Parathyroid adenoma (tissue), 2 donors: ENCODE measurements at regions not wholly inside any gene's neighbourhood (a gene's known extent, or its start where the extent isn't known, plus 50 kb on each side); places are given as distances from the start of the nearest gene placed in this dataset.
"Not testable (repeated sequence)": the region's sequence is repeated elsewhere in the genome, so short reads cannot be mapped to it uniquely, and the experiment has no call there.

Experiments
- H2AFZ ChIP-seq: fragments of 300-600 bp; sonication (generic); one replicate; pipeline ENCODE4 v1.7.0; 2017; ENCODE audit warnings: antibody characterized with exemption, mild to moderate bottlenecking
- H3K27ac ChIP-seq: fragments of 300-600 bp; sonication (generic); one replicate; pipeline ENCODE4 v1.7.0; 2017
- H3K27me3 ChIP-seq: fragments of 300-600 bp; sonication (generic); one replicate; pipeline ENCODE4 v1.7.0; 2017; ENCODE audit warnings: low read length; ENCODE audit not compliant: control insufficient read depth, insufficient read depth
- H3K36me3 ChIP-seq: fragments of 300-600 bp; sonication (generic); one replicate; pipeline ENCODE4 v1.7.0; 2017; ENCODE audit warnings: low read length; ENCODE audit not compliant: control insufficient read depth, insufficient read depth
- H3K4me1 ChIP-seq: fragments of 300-600 bp; sonication (generic); one replicate; pipeline ENCODE4 v1.7.0; 2017; ENCODE audit warnings: control low read depth
- H3K4me2 ChIP-seq: fragments of 300-600 bp; sonication (generic); one replicate; pipeline ENCODE4 v1.7.0; 2017; ENCODE audit warnings: low read length
- H3K4me3 ChIP-seq: fragments of 300-600 bp; sonication (generic); one replicate; pipeline ENCODE4 v1.7.0; 2017; ENCODE audit warnings: low read depth, low read length
- H3K79me2 ChIP-seq: fragments of 300-600 bp; sonication (generic); one replicate; pipeline ENCODE4 v1.7.0; 2017; ENCODE audit warnings: control low read depth
- H3K9ac ChIP-seq: fragments of 300-600 bp; sonication (generic); one replicate; pipeline ENCODE4 v1.7.0; 2017; ENCODE audit warnings: mild to moderate bottlenecking
- H3K9me3 ChIP-seq: fragments of 300-600 bp; sonication (generic); one replicate; pipeline ENCODE4 v1.7.0; 2017; ENCODE audit warnings: low read length; ENCODE audit not compliant: control insufficient read depth
- TF ChIP-seq, protein P1 (sequence below): fragments of 300-600 bp; sonication (generic); IDR thresholded peaks from one replicate; pipeline ENCODE4 v1.7.0; 2017; ENCODE audit warnings: antibody characterized with exemption, mild to moderate bottlenecking
- donor health status: primary hyperparathyroidism.

DNA sequence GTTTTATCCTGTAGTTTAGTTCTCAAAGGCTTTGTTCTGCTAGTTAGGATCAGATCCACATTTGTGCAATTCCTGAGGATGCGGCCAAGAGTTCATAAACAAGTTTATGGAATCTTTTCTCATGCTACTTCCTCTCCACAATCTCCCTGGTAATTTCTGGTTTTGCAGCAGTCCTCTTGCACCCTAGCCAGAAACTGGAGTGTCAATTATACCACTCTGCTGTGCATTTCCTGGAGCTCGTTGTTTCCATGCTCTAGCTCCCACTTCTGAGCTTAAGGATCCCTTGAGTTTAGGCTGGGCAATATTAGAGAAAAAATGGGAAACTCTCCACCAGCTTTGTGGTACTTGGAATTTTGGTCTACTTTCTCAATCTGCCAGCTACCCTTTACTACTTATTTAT, 474.7 kb downstream of the DIRAS2 start:
- TF ChIP-seq, protein P1, sequence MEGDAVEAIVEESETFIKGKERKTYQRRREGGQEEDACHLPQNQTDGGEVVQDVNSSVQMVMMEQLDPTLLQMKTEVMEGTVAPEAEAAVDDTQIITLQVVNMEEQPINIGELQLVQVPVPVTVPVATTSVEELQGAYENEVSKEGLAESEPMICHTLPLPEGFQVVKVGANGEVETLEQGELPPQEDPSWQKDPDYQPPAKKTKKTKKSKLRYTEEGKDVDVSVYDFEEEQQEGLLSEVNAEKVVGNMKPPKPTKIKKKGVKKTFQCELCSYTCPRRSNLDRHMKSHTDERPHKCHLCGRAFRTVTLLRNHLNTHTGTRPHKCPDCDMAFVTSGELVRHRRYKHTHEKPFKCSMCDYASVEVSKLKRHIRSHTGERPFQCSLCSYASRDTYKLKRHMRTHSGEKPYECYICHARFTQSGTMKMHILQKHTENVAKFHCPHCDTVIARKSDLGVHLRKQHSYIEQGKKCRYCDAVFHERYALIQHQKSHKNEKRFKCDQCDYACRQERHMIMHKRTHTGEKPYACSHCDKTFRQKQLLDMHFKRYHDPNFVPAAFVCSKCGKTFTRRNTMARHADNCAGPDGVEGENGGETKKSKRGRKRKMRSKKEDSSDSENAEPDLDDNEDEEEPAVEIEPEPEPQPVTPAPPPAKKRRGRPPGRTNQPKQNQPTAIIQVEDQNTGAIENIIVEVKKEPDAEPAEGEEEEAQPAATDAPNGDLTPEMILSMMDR = no peak
- Histone ChIP-seq H3K36me3 (no peaks in the 10 kb centered on the region), H3K9me3 (no peaks in the 10 kb centered on the region), H3K79me2 (no peaks in the 10 kb centered on the region), H3K9ac (no peak overlapping the region), H3K27me3 (no peaks in the 10 kb centered on the region), H3K27ac (no peak overlapping the region), H3K4me3 (no peak overlapping the region), H3K4me1 (no peaks in the 10 kb centered on the region), H3K4me2 (no peak overlapping the region), H2AFZ (no peak overlapping the region)

DNA sequence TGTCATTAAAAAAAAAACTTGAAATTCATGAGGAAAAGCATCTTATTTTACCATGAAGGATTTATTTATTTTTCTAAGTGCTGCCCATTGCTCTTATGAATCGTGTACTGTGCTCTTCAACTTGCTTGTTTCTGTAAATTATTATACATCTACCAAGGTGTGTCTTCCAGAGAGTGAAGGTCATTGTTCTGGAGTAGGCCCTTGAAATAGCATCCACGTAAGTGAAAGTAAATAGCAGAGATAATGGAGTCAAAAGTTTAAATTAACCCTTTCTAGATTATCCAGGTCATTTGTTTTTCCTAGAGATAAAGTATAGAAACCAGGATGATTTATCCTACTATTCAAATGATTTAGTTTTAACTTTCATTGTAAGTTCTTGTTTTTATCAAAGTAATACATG, 473.1 kb downstream of the DIRAS2 start:
- Histone ChIP-seq H3K4me2 (no peak overlapping the region), H3K9ac (no peak overlapping the region), H3K27me3 (no peaks in the 10 kb centered on the region), H3K4me3 (no peak overlapping the region), H3K27ac (no peak overlapping the region), H3K4me1 (no peaks in the 10 kb centered on the region), H3K36me3 (no peaks in the 10 kb centered on the region), H3K9me3 (no peaks in the 10 kb centered on the region), H2AFZ (no peak overlapping the region), H3K79me2 (no peaks in the 10 kb centered on the region)
- TF ChIP-seq, protein P1 = no peak

DNA sequence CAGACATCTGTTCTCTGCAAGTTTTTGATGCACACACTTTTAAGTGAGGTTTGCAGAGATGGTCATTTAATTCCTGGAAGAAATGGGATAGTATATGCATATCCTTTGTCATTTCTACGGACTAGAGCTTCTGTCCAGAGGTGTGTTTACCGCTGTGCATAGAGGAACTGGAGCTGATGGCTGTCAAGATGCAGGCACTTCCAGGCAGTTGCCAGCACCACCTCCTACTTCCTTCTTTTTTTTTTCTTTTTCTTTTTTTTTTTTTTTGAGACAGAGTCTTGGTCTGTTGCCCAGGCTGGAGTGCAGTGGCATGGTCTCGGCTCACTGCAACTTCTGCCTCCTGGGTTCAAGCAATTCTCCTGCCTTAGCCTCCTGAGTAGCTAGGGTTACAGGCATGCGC, 468.7 kb downstream of the DIRAS2 start:
- H2AFZ ChIP-seq, H3K4me3 ChIP-seq, H3K79me2 ChIP-seq: not testable (repeated sequence)

DNA sequence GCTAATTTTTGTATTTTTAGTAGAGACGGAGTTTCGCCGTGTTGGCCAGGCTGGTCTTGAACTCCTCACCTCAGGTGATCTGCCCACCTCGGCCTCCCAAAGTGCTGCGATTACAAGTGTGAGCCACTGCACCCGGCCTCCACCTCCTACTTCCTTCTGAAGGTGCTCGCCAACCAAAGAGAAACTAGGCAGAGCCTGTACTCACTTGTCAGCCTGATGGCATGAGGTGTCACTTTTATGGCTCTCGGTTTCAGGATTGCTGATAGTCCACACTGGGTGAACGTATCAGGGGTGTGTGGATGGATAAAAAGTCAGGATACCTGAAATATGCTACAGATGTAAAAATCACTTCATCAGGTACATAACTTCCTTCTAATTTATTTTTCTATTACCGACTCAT, 468.3 kb downstream of the DIRAS2 start:
- not testable (repeated sequence) for H3K36me3 ChIP-seq, H3K79me2 ChIP-seq, H3K4me3 ChIP-seq, H3K27me3 ChIP-seq, H3K27ac ChIP-seq, H3K9ac ChIP-seq, H3K4me1 ChIP-seq, H2AFZ ChIP-seq, H3K9me3 ChIP-seq, H3K4me2 ChIP-seq

More for the DNA sequence above, 468.7 kb downstream of the DIRAS2 start:
- not testable (repeated sequence) for H3K27me3 ChIP-seq, H3K36me3 ChIP-seq, H3K27ac ChIP-seq, H3K9me3 ChIP-seq, H3K4me2 ChIP-seq, H3K9ac ChIP-seq, H3K4me1 ChIP-seq

DNA sequence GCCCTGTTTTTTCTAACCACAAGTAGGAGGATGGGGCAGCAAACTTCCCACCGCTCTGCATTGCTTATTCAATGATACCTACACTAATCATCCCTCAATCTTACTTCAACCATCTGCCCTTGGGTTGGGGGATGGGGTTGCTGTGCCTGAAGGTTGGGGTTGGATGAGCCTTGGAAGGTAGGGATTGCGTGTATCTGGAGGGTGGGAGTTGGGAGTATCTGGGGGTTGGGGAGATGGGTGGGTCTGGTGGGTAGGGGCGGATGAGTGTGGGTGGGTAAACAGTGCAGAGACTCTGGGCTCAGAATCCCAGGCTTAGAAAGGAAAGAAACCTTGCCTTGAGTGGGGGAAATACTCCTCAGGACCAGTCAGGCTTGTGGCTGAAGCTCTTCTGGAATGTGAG, 467.4 kb downstream of the DIRAS2 start:
- no peak overlapping the region for H3K4me3 ChIP-seq
- H3K27ac ChIP-seq = no peak overlapping the region
- no peak overlapping the region for H2AFZ ChIP-seq
- H3K79me2 ChIP-seq = no peaks in the 10 kb centered on the region
- TF ChIP-seq, protein P1 = no peak
- H3K27me3 ChIP-seq = no peaks in the 10 kb centered on the region
- H3K4me1 ChIP-seq = no peaks in the 10 kb centered on the region
- H3K9ac ChIP-seq = no peak overlapping the region
- no peaks in the 10 kb centered on the region for H3K9me3 ChIP-seq
- no peak overlapping the region for H3K4me2 ChIP-seq
- no peaks in the 10 kb centered on the region for H3K36me3 ChIP-seq

DNA sequence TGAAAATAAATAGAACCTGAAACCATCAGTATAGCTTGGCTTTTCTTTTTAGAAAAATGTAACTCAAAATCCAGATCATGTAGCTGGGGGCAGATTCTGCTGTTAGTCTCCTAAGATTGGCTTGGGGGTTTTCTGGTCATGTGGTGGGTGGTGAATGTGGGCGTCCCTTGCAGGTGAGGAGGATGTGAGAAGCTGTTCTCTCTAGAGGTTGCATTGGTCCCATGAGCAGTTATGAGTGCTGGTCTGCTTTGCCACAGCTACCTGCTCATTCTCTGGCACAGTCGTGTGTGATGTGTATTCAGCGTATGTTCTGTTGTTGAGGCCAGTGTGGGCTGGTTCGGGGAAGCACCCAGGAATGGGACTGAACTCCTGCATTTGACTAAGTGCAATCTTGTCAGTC, 466.8 kb downstream of the DIRAS2 start:
- H3K27me3 ChIP-seq = no peaks in the 10 kb centered on the region
- no peak overlapping the region for H3K4me3 ChIP-seq
- no peak overlapping the region for H3K27ac ChIP-seq
- H3K36me3 ChIP-seq = no peaks in the 10 kb centered on the region
- TF ChIP-seq, protein P1 = no peak
- no peak overlapping the region for H2AFZ ChIP-seq
- H3K4me2 ChIP-seq = no peak overlapping the region
- H3K9me3 ChIP-seq = no peaks in the 10 kb centered on the region
- no peaks in the 10 kb centered on the region for H3K4me1 ChIP-seq
- H3K79me2 ChIP-seq = no peaks in the 10 kb centered on the region
- H3K9ac ChIP-seq = no peak overlapping the region
